ENCODE measurements at regions not wholly inside any gene's neighbourhood (a gene's known extent, or its start where the extent isn't known, plus 50 kb on each side); places are given as distances from the start of the nearest gene placed in this dataset.

- Histone ChIP-seq H3K27ac (ENCODE audit: low read length) (no peak overlapping the region), H3K4me1 (ENCODE audit: insufficient read depth, low read length) (no peaks in the 10 kb centered on the region), H3K4me3 (ENCODE audit: low read length) (no peak overlapping the region), H3K9ac (ENCODE audit: low read depth, low read length) (no peak overlapping the region), H3K36me3 (ENCODE audit: insufficient read depth, low read depth, low read length) (no peaks in the 10 kb centered on the region), H3K27me3 (ENCODE audit: insufficient read depth, low read length) (peaks cover 61% of the 10 kb centered on the region), H3K9me3 (ENCODE audit: insufficient read depth, low read depth, low read length) (no peaks in the 10 kb centered on the region)
Measured at GRCh38 chr22:22783575-22783974, 104.0 kb upstream of the IGLL5 start.

DNA sequence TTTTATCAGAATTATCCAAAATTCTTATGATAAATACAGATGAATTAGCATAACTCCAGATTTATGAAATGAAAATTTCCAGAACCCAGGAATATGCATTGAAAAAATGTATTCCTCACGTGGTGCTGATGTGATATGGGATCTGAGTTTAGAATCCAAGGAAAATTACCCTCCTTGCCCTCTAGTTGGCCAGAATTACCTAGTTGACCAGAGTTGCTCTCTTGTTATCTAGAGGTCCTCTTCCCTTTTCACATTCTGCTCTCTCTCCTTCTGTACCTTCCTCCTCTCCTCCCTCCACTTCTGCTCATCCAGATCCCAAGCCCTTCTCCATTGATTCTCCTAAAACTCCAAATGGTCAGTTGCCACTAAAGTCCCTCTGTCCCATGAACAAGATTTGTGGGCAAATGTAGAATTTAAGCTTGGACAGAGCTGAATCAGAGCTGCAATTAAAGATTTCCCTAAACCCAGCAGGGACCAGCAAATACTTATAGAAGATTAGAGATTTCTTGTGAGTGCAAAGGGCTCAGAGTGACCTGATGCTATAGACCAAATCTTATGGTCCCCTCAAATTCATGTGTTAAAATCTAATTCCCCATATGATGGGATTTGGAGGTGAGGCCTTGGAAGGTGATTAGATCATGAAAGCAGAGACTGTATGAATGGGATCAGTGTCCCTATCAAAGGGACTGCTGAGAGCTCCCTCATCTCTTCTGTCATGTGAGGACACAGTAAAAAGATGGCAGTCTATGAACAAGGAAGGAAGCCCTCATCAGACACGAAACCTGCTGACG is 103.2 kb upstream of the IGLL5 start:
- Histone ChIP-seq H3K4me3 (ENCODE audit: low read length) (no peak overlapping the region), H3K27me3 (ENCODE audit: insufficient read depth, low read length) (peaks cover 68% of the 10 kb centered on the region), H3K36me3 (ENCODE audit: insufficient read depth, low read depth, low read length) (no peaks in the 10 kb centered on the region), H3K9ac (ENCODE audit: low read depth, low read length) (no peak overlapping the region), H3K27ac (ENCODE audit: low read length) (no peak overlapping the region), H3K4me1 (ENCODE audit: insufficient read depth, low read length) (no peaks in the 10 kb centered on the region), H3K9me3 (ENCODE audit: insufficient read depth, low read depth, low read length) (no peaks in the 10 kb centered on the region)

DNA sequence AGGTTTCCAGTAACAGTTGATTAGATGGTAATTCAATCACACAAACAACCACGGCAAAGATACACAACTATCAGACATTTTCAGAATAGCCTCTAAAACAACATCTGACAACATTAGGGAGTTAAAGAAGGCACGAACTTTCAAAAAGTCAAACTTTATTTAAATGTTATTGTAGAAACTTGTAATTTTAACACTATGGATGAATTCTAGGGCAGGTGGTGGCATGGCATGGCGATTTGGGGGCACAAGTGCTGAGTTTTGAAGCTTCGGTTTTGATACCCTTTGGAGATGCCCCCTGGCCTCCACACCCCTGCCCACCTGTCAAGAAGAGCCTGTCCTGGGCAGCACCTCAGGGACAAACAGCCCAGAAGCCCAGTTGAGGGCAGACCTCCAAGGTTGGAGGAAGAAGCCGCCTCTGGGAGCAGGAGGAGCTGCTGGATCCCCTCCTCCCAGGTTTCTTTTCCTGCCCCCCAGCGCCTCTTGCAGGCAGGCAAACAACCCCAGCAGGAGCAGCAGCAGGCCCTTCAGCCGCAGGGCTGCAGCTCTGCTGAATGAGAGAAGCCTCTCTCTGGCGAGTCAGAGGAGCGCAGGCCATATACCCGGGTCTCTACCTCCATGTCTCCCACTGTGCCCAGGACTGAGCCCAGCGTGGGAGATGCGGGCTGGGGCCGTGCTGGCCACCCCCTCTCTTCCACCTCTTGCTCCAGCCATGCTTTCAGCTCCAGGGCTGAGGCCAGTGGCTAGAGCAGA is 102.1 kb upstream of the IGLL5 start:
- H3K27ac ChIP-seq (ENCODE audit: low read length), result no peak overlapping the region

DNA sequence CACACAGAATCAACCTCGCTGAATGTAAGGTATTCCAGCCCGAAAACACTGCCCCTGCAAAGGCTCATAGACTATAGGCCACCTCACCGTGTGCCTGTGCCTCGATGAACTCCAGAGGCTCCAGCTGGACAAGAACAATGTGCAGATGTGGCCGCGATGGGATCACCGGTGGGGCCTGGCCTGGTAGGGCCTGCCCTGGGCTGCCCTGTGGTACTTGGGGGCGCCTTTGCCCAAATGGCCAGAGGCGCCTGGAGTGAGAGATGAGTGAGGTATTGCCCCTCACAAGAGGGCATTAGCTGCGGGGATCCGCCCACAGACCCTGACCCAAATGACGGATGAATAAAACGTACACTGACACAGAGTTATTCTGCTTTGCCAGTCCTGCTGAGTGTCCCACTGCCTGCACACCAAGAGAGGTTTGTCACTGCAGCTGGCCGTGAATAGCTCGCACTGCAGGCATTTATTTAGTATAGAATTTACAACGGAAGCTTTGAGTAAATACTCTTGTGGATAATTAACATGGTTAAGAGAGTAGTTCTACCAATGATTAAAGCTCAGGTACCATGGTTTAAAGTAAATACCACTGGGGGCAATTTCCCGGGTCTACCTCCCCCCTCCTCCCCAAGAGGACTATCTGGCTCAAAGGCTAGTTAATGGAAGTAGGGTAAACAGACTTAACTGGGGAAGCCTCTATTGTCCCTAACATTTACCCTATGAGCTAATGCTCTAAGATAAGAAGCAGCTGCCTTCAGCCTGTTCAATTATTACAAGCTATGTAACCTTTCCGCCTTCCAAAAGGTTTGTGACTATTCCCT is 101.1 kb upstream of the IGLL5 start:
- Histone ChIP-seq H3K36me3 (ENCODE audit: insufficient read depth, low read depth, low read length) (no peaks in the 10 kb centered on the region), H3K9me3 (ENCODE audit: insufficient read depth, low read depth, low read length) (no peaks in the 10 kb centered on the region), H3K4me3 (ENCODE audit: low read length) (no peak overlapping the region), H3K9ac (ENCODE audit: low read depth, low read length) (no peak overlapping the region), H3K27me3 (ENCODE audit: insufficient read depth, low read length) (peaks cover 74% of the 10 kb centered on the region), H3K27ac (ENCODE audit: low read length) (no peak overlapping the region), H3K4me1 (ENCODE audit: insufficient read depth, low read length) (no peaks in the 10 kb centered on the region)

More for the DNA sequence above, 102.1 kb upstream of the IGLL5 start:
- H3K4me3 ChIP-seq (ENCODE audit: low read length), result no peak overlapping the region
- H3K9me3 ChIP-seq (ENCODE audit: insufficient read depth, low read depth, low read length), result no peaks in the 10 kb centered on the region
- H3K4me1 ChIP-seq (ENCODE audit: insufficient read depth, low read length), result no peaks in the 10 kb centered on the region
- no peaks in the 10 kb centered on the region for H3K36me3 ChIP-seq (ENCODE audit: insufficient read depth, low read depth, low read length)
- H3K27me3 ChIP-seq (ENCODE audit: insufficient read depth, low read length), result peaks cover 77% of the 10 kb centered on the region
- no peak overlapping the region for H3K9ac ChIP-seq (ENCODE audit: low read depth, low read length)

GRCh38 chr22:22787151-22787550 is 100.5 kb upstream of the IGLL5 start:
- no peaks in the 10 kb centered on the region for H3K4me1 ChIP-seq (ENCODE audit: insufficient read depth, low read length)
- no peaks in the 10 kb centered on the region for H3K36me3 ChIP-seq (ENCODE audit: insufficient read depth, low read depth, low read length)
- peaks cover 75% of the 10 kb centered on the region for H3K27me3 ChIP-seq (ENCODE audit: insufficient read depth, low read length)
- no peak overlapping the region for H3K4me3 ChIP-seq (ENCODE audit: low read length)
- no peak overlapping the region for H3K9ac ChIP-seq (ENCODE audit: low read depth, low read length)
- no peaks in the 10 kb centered on the region for H3K9me3 ChIP-seq (ENCODE audit: insufficient read depth, low read depth, low read length)
- H3K27ac ChIP-seq (ENCODE audit: low read length), result no peak overlapping the region

- no peak overlapping the region for H3K4me3 ChIP-seq (ENCODE audit: low read length)
- H3K36me3 ChIP-seq (ENCODE audit: insufficient read depth, low read depth, low read length), result no peaks in the 10 kb centered on the region
- H3K27ac ChIP-seq (ENCODE audit: low read length), result no peak overlapping the region
- H3K27me3 ChIP-seq (ENCODE audit: insufficient read depth, low read length), result peaks cover 71% of the 10 kb centered on the region
- H3K9me3 ChIP-seq (ENCODE audit: insufficient read depth, low read depth, low read length), result no peaks in the 10 kb centered on the region
- H3K4me1 ChIP-seq (ENCODE audit: insufficient read depth, low read length), result no peaks in the 10 kb centered on the region
- H3K9ac ChIP-seq (ENCODE audit: low read depth, low read length), result no peak overlapping the region
Measured at GRCh38 chr22:22787786-22788459, 99.7 kb upstream of the IGLL5 start.

- H3K36me3 ChIP-seq (ENCODE audit: insufficient read depth, low read depth, low read length), result no peaks in the 10 kb centered on the region
- peaks cover 70% of the 10 kb centered on the region for H3K27me3 ChIP-seq (ENCODE audit: insufficient read depth, low read length)
- no peak overlapping the region for H3K9ac ChIP-seq (ENCODE audit: low read depth, low read length)
Measured at GRCh38 chr22:22788460-22789037, 99.1 kb upstream of the IGLL5 start.

GRCh38 chr22:22789233-22789921 is 98.2 kb upstream of the IGLL5 start:
- H3K9ac ChIP-seq (ENCODE audit: low read depth, low read length), result no peak overlapping the region
- no peaks in the 10 kb centered on the region for H3K9me3 ChIP-seq (ENCODE audit: insufficient read depth, low read depth, low read length)
- H3K4me1 ChIP-seq (ENCODE audit: insufficient read depth, low read length), result no peaks in the 10 kb centered on the region
- H3K27ac ChIP-seq (ENCODE audit: low read length), result no peak overlapping the region
- H3K27me3 ChIP-seq (ENCODE audit: insufficient read depth, low read length), result peaks cover 63% of the 10 kb centered on the region
- no peaks in the 10 kb centered on the region for H3K36me3 ChIP-seq (ENCODE audit: insufficient read depth, low read depth, low read length)
- H3K4me3 ChIP-seq (ENCODE audit: low read length), result no peak overlapping the region

More at GRCh38 chr22:22788460-22789037, 99.1 kb upstream of the IGLL5 start:
- H3K9me3 ChIP-seq (ENCODE audit: insufficient read depth, low read depth, low read length), result no peaks in the 10 kb centered on the region
- no peaks in the 10 kb centered on the region for H3K4me1 ChIP-seq (ENCODE audit: insufficient read depth, low read length)
- H3K27ac ChIP-seq (ENCODE audit: low read length), result no peak overlapping the region
- no peak overlapping the region for H3K4me3 ChIP-seq (ENCODE audit: low read length)

GRCh38 chr22:22789922-22790845 is 97.4 kb upstream of the IGLL5 start:
- H3K4me3 ChIP-seq (ENCODE audit: low read length), result no peak overlapping the region
- H3K36me3 ChIP-seq (ENCODE audit: insufficient read depth, low read depth, low read length), result no peaks in the 10 kb centered on the region
- H3K9ac ChIP-seq (ENCODE audit: low read depth, low read length), result no peak overlapping the region
- no peak overlapping the region for H3K27ac ChIP-seq (ENCODE audit: low read length)
- no peaks in the 10 kb centered on the region for H3K9me3 ChIP-seq (ENCODE audit: insufficient read depth, low read depth, low read length)
- H3K27me3 ChIP-seq (ENCODE audit: insufficient read depth, low read length), result peaks cover 62% of the 10 kb centered on the region
- H3K4me1 ChIP-seq (ENCODE audit: insufficient read depth, low read length), result no peaks in the 10 kb centered on the region

Measured in iPS-20b (cell line).